ENCODE measurements at regions not wholly inside any gene's neighbourhood (a gene's known extent, or its start where the extent isn't known, plus 50 kb on each side); places are given as distances from the start of the nearest gene placed in this dataset.
"Not testable (repeated sequence)": the region's sequence is repeated elsewhere in the genome, so short reads cannot be mapped to it uniquely, and the experiment has no call there.

DNA sequence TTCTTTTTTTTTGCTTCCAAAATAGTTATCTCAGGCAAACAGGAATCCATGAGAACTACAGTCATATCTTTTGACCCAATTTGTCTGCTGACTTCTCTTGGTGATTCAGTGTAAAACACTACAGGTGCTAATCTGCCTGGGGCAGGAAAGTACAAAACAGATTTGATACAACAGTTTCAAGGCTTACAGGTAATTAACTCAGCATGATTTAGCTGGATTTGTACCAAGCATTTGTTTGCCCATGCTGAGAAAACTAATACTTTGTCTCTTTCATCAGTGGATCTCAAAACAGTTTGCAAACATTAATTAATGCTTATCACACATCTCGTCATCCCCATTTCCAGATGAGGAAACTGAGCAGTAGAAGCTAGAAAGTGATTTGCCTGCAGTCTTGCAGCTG is 312.5 kb upstream of the SEMA6A start:
- Histone ChIP-seq H3K36me3 (ENCODE audit: control insufficient read depth, insufficient read depth, low read length) (no peaks in the 10 kb centered on the region), H3K4me3 (ENCODE audit: low read length) (no peak overlapping the region), H3K4me1 (ENCODE audit: control insufficient read depth, insufficient read depth, low read length) (peaks cover 4% of the 10 kb centered on the region), H3K9me3 (replicated peaks; ENCODE audit: control insufficient read depth, low read depth, low read length) (no peaks in the 10 kb centered on the region), H3K27ac (ENCODE audit: low read length) (no peak overlapping the region), H3K27me3 (ENCODE audit: control insufficient read depth, insufficient read depth, low read length) (no peaks in the 10 kb centered on the region)
- no peak for DNase-seq
- WGBS (ENCODE audit: insufficient coverage) = no CpG with 5 or more reads among the region's 1 CpG

- no peaks in the 10 kb centered on the region for H3K36me3 ChIP-seq (ENCODE audit: control insufficient read depth, insufficient read depth, low read length)
- peaks cover 4% of the 10 kb centered on the region for H3K4me1 ChIP-seq (ENCODE audit: control insufficient read depth, insufficient read depth, low read length)
- no peak overlapping the region for H3K27ac ChIP-seq (ENCODE audit: low read length)
- no peaks in the 10 kb centered on the region for H3K27me3 ChIP-seq (ENCODE audit: control insufficient read depth, insufficient read depth, low read length)
- DNase-seq = no peak
- H3K9me3 ChIP-seq (replicated peaks; ENCODE audit: control insufficient read depth, low read depth, low read length) = no peaks in the 10 kb centered on the region
- no peak overlapping the region for H3K4me3 ChIP-seq (ENCODE audit: low read length)
These were observed 311.2 kb upstream of the SEMA6A start for GRCh38 chr5:116885825-116886224.

GRCh38 chr5:116883875-116884274 is 309.3 kb upstream of the SEMA6A start:
- peaks cover 4% of the 10 kb centered on the region for H3K4me1 ChIP-seq (ENCODE audit: control insufficient read depth, insufficient read depth, low read length)
- no peaks in the 10 kb centered on the region for H3K36me3 ChIP-seq (ENCODE audit: control insufficient read depth, insufficient read depth, low read length)
- DNase-seq = no peak
- no peaks in the 10 kb centered on the region for H3K27me3 ChIP-seq (ENCODE audit: control insufficient read depth, insufficient read depth, low read length)
- H3K4me3 ChIP-seq (ENCODE audit: low read length) = no peak overlapping the region
- H3K27ac ChIP-seq (ENCODE audit: low read length) = no peak overlapping the region
- WGBS (ENCODE audit: insufficient coverage) = 92% methylated on average over 2 of the region's 2 CpGs
- peaks cover 3% of the 10 kb centered on the region for H3K9me3 ChIP-seq (replicated peaks; ENCODE audit: control insufficient read depth, low read depth, low read length)

- WGBS (ENCODE audit: insufficient coverage) = 73% methylated on average over 2 of the region's 3 CpGs
- no peak overlapping the region for H3K4me3 ChIP-seq (ENCODE audit: low read length)
- peaks cover 3% of the 10 kb centered on the region for H3K9me3 ChIP-seq (replicated peaks; ENCODE audit: control insufficient read depth, low read depth, low read length)
- no peak overlapping the region for H3K27ac ChIP-seq (ENCODE audit: low read length)
- H3K4me1 ChIP-seq (ENCODE audit: control insufficient read depth, insufficient read depth, low read length) = no peaks in the 10 kb centered on the region
- H3K27me3 ChIP-seq (ENCODE audit: control insufficient read depth, insufficient read depth, low read length) = no peaks in the 10 kb centered on the region
- no peak for DNase-seq
- H3K36me3 ChIP-seq (ENCODE audit: control insufficient read depth, insufficient read depth, low read length) = no peaks in the 10 kb centered on the region
These were observed 307.4 kb upstream of the SEMA6A start for GRCh38 chr5:116881921-116882531.

GRCh38 chr5:116880601-116881000 is 306.0 kb upstream of the SEMA6A start:
- Histone ChIP-seq H3K9me3 (replicated peaks; ENCODE audit: control insufficient read depth, low read depth, low read length) (peaks cover 3% of the 10 kb centered on the region), H3K36me3 (ENCODE audit: control insufficient read depth, insufficient read depth, low read length) (no peaks in the 10 kb centered on the region), H3K27ac (ENCODE audit: low read length) (no peak overlapping the region), H3K4me3 (ENCODE audit: low read length) (no peak overlapping the region), H3K4me1 (ENCODE audit: control insufficient read depth, insufficient read depth, low read length) (no peaks in the 10 kb centered on the region), H3K27me3 (ENCODE audit: control insufficient read depth, insufficient read depth, low read length) (no peaks in the 10 kb centered on the region)
- no CpG with 5 or more reads among the region's 1 CpG for WGBS (ENCODE audit: insufficient coverage)
- DNase-seq = no peak

DNA sequence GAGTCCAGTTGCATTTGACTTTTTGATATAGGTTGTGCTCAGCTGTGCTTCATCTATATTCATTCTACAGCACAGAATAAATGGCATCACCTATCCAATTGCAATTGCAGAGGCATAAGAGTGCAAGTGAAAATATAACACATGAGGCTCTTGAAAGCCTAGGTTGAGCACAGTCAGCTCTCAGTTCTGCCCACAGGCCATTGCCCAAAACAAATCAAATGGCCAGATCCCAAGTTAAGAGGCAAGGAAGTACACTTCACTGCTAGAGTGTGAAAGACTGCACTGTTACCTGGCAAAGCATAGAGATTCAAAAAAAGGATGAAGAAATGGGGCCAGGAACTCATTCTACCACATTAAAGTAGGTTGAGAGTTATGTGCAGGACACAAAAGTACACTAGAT is 305.5 kb upstream of the SEMA6A start:
- H3K27ac ChIP-seq (ENCODE audit: low read length) = no peak overlapping the region
- no peak overlapping the region for H3K4me3 ChIP-seq (ENCODE audit: low read length)
- no peaks in the 10 kb centered on the region for H3K27me3 ChIP-seq (ENCODE audit: control insufficient read depth, insufficient read depth, low read length)
- H3K36me3 ChIP-seq (ENCODE audit: control insufficient read depth, insufficient read depth, low read length) = no peaks in the 10 kb centered on the region
- H3K9me3 ChIP-seq (replicated peaks; ENCODE audit: control insufficient read depth, low read depth, low read length) = peaks cover 3% of the 10 kb centered on the region
- no peak for DNase-seq
- no peaks in the 10 kb centered on the region for H3K4me1 ChIP-seq (ENCODE audit: control insufficient read depth, insufficient read depth, low read length)

GRCh38 chr5:116876240-116876840 is 301.7 kb upstream of the SEMA6A start:
- Histone ChIP-seq H3K27me3 (ENCODE audit: control insufficient read depth, insufficient read depth, low read length) (no peaks in the 10 kb centered on the region), H3K27ac (ENCODE audit: low read length) (no peak overlapping the region), H3K4me1 (ENCODE audit: control insufficient read depth, insufficient read depth, low read length) (no peaks in the 10 kb centered on the region), H3K9me3 (replicated peaks; ENCODE audit: control insufficient read depth, low read depth, low read length) (peaks cover 3% of the 10 kb centered on the region), H3K36me3 (ENCODE audit: control insufficient read depth, insufficient read depth, low read length) (no peaks in the 10 kb centered on the region), H3K4me3 (ENCODE audit: low read length) (no peak overlapping the region)
- DNase-seq = peak; percentile 16
- no CpG with 5 or more reads among the region's 3 CpGs for WGBS (ENCODE audit: insufficient coverage)

- no peak overlapping the region for H3K4me3 ChIP-seq (ENCODE audit: low read length)
- H3K4me1 ChIP-seq (ENCODE audit: control insufficient read depth, insufficient read depth, low read length) = no peaks in the 10 kb centered on the region
- peaks cover 5% of the 10 kb centered on the region for H3K9me3 ChIP-seq (replicated peaks; ENCODE audit: control insufficient read depth, low read depth, low read length)
- H3K36me3 ChIP-seq (ENCODE audit: control insufficient read depth, insufficient read depth, low read length) = no peaks in the 10 kb centered on the region
- H3K27ac ChIP-seq (ENCODE audit: low read length) = no peak overlapping the region
- WGBS (ENCODE audit: insufficient coverage) = no CpG with 5 or more reads among the region's 1 CpG
- H3K27me3 ChIP-seq (ENCODE audit: control insufficient read depth, insufficient read depth, low read length) = no peaks in the 10 kb centered on the region
- no peak for DNase-seq
These were observed 298.4 kb upstream of the SEMA6A start for GRCh38 chr5:116872986-116873385.

DNA sequence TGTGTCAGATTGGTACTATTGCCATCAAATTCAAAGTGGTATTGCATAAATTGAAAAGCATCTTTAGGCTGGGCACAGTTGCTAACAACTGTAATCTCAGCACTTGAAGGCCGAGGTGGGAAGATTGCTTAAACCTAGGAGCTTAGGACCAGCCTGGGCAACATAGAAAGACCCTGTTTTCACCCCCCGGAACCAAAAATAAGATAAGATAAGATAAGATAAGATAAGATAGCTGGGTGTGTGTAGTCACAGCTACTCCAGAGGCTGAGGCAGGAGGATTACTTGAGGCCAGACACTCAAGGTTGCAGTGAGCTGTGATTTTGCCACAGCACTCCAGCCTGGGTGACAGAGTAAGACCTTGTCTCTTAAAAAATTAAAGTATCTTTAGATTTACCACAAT is 297.9 kb upstream of the SEMA6A start:
- no CpG with 5 or more reads among the region's 2 CpGs for WGBS (ENCODE audit: insufficient coverage)
- Histone ChIP-seq H3K9me3 (replicated peaks; ENCODE audit: control insufficient read depth, low read depth, low read length) (peaks cover 5% of the 10 kb centered on the region), H3K36me3 (ENCODE audit: control insufficient read depth, insufficient read depth, low read length) (no peaks in the 10 kb centered on the region), H3K4me1 (ENCODE audit: control insufficient read depth, insufficient read depth, low read length) (no peaks in the 10 kb centered on the region), H3K27me3 (ENCODE audit: control insufficient read depth, insufficient read depth, low read length) (no peaks in the 10 kb centered on the region), H3K4me3 (ENCODE audit: low read length) (no peak overlapping the region), H3K27ac (ENCODE audit: low read length) (no peak overlapping the region)
- DNase-seq = no peak

DNA sequence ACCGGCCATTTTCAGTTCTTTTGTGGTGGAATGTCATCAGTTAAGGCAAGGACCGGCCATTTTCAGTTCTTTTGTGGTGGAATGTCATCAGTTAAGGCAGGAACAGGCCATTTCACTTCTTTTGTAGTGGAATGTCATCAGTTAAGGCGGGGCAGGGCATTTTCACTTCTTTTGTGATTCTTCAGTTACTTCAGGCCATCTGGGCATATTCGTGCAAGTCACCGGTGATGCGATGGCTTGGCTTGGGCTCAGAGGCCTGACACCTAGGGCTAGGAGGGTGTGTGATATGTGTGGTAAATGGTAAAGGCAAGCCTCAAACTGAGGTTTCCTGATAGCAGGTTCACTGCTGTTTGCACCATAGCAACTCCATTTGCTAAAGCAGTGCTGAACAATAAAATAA is 293.2 kb upstream of the SEMA6A start:
- not testable (repeated sequence) for H3K36me3 ChIP-seq (ENCODE audit: control insufficient read depth, insufficient read depth, low read length); H3K4me1 ChIP-seq (ENCODE audit: control insufficient read depth, insufficient read depth, low read length); H3K4me3 ChIP-seq (ENCODE audit: low read length); H3K9me3 ChIP-seq (replicated peaks; ENCODE audit: control insufficient read depth, low read depth, low read length); H3K27me3 ChIP-seq (ENCODE audit: control insufficient read depth, insufficient read depth, low read length); DNase-seq; H3K27ac ChIP-seq (ENCODE audit: low read length)
- 76% methylated on average over 3 of the region's 6 CpGs for WGBS (ENCODE audit: insufficient coverage)

GRCh38 chr5:116865651-116866050 is 291.0 kb upstream of the SEMA6A start:
- Histone ChIP-seq H3K27me3 (ENCODE audit: control insufficient read depth, insufficient read depth, low read length) (no peaks in the 10 kb centered on the region), H3K9me3 (replicated peaks; ENCODE audit: control insufficient read depth, low read depth, low read length) (peaks cover 5% of the 10 kb centered on the region), H3K4me3 (ENCODE audit: low read length) (no peak overlapping the region), H3K4me1 (ENCODE audit: control insufficient read depth, insufficient read depth, low read length) (peaks cover 20% of the 10 kb centered on the region), H3K27ac (ENCODE audit: low read length) (no peak overlapping the region), H3K36me3 (ENCODE audit: control insufficient read depth, insufficient read depth, low read length) (no peaks in the 10 kb centered on the region)
- no CpG with 5 or more reads among the region's 2 CpGs for WGBS (ENCODE audit: insufficient coverage)
- no peak for DNase-seq

Data from muscle of leg (tissue), 3 donors.